GM12878 (cell line): ENCODE measurements at regions not wholly inside any gene's neighbourhood (a gene's known extent, or its start where the extent isn't known, plus 50 kb on each side); places are given as distances from the start of the nearest gene placed in this dataset.

ENCODE experiments used
- ATAC-seq: fragments of 200-7000 bp; cut with Tn5 transposase; 3 replicates; pipeline ENCODE4 v1.9.1; 2020; ENCODE audit warnings: mild to moderate bottlenecking, moderate library complexity
- BruUV-seq: library from RNA; stranded (reverse); fragments of 400-500 nt; replicated peaks from 2 replicates; lab custom pipeline; 2021; lab: Mats Ljungman, UMichigan
- CTCF ChIA-PET: fragments of 300-600 bp; sonication (Branson Sonifier 250); formaldehyde crosslinking; extraction: SDS; loops from one replicate; lab custom pipeline; 2021; ENCODE audit warnings: inconsistent platforms; lab: Yijun Ruan, JAX
- POLR2A ChIA-PET: fragments of 350-600 bp; formaldehyde crosslinking; extraction: SDS; loops from one replicate; lab custom pipeline; 2021; ENCODE audit warnings: inconsistent platforms; lab: Charles Lee
- RAD21 ChIA-PET: fragments of 300-600 bp; sonication (Branson Sonifier 250); formaldehyde crosslinking; loops from one replicate; lab custom pipeline; 2023; ENCODE audit warnings: antibody characterized with exemption; ENCODE audit not compliant: unreplicated experiment; lab: Charles Lee
- SMC1A ChIA-PET: fragments of 300-600 bp; sonication (Branson Sonifier 250); formaldehyde crosslinking; loops from one replicate; lab custom pipeline; 2023; ENCODE audit not compliant: unreplicated experiment, uncharacterized antibody; lab: Charles Lee
- DNase-seq: peaks from one replicate; pipeline ENCODE4 v3.0.0-alpha.2; 2011; ENCODE audit warnings: low read depth, low spot score
- FAIRE-seq: peaks from 3 replicates; lab custom pipeline; 2011; peaks lifted over from hg19 to GRCh38; lab: Jason Lieb, UNC
- H2AFZ ChIP-seq: 2 replicates; pipeline ENCODE4 v1.6.0; 2011; ENCODE audit warnings: low read depth, low read length, control low read depth; ENCODE audit not compliant: control insufficient read depth
- H3K27ac ChIP-seq: 2 replicates; pipeline ENCODE4 v1.5.1; 2011; ENCODE audit warnings: control low read depth; ENCODE audit not compliant: control insufficient read depth, insufficient read depth
- H3K27me3 ChIP-seq, 2 experiments: replicated peaks in 1 of 2; 2 replicates each; pipeline versions ENCODE4 v1.6.0 to v1.6.1; 2011; ENCODE audit warnings: low read length in 1 of 2; ENCODE audit not compliant: control insufficient read depth in 2 of 2, insufficient read depth in 2 of 2
- H3K36me3 ChIP-seq, 2 experiments: 2 replicates each; pipeline ENCODE4 v1.5.1; 2011; ENCODE audit warnings: low read length in 1 of 2; ENCODE audit not compliant: control insufficient read depth in 2 of 2, insufficient read depth in 2 of 2
- H3K4me1 ChIP-seq: 2 replicates; pipeline ENCODE4 v1.6.1; 2011; ENCODE audit warnings: mild to moderate bottlenecking, low read length, moderate library complexity, mixed read lengths; ENCODE audit not compliant: control insufficient read depth, insufficient read depth
- H3K4me2 ChIP-seq: 2 replicates; pipeline ENCODE4 v1.6.0; 2011; ENCODE audit warnings: control low read depth; ENCODE audit not compliant: control insufficient read depth, insufficient read depth
- H3K4me3 ChIP-seq: fragments of 200-600 bp; sonication (generic); 2 replicates; pipeline ENCODE4 v1.5.1; 2016
- H3K79me2 ChIP-seq: 2 replicates; pipeline ENCODE4 v1.6.0; 2011; ENCODE audit warnings: low read length; ENCODE audit not compliant: control insufficient read depth, insufficient read depth
- H3K9ac ChIP-seq: 2 replicates; pipeline ENCODE4 v1.8.0; 2011; ENCODE audit warnings: low read length, control low read depth, mixed read lengths; ENCODE audit not compliant: control insufficient read depth, insufficient read depth
- H3K9me3 ChIP-seq: replicated peaks from 3 replicates; pipeline ENCODE4 v1.5.1; 2011; ENCODE audit warnings: mild to moderate bottlenecking, low read length; ENCODE audit not compliant: control insufficient read depth, insufficient read depth
- H4K20me1 ChIP-seq: 2 replicates; pipeline ENCODE4 v1.6.0; 2011; ENCODE audit not compliant: control insufficient read depth, insufficient read depth
- BCLAF1 ChIP-seq: fragments of 450-650 bp; IDR thresholded peaks from 2 replicates; pipeline ENCODE4 v1.6.1; 2017; ENCODE audit warnings: antibody characterized with exemption, mild to moderate bottlenecking, moderate library complexity
- CREB1 ChIP-seq: IDR thresholded peaks from 2 replicates; pipeline ENCODE4 v1.6.1; 2012; ENCODE audit warnings: low read depth, mild to moderate bottlenecking, inconsistent platforms
- EED ChIP-seq: sonication (generic); IDR thresholded peaks from 2 replicates; pipeline ENCODE4 v1.6.1; 2016; ENCODE audit warnings: antibody characterized with exemption, low read depth
- IKZF2 ChIP-seq, 2 experiments: fragments of 450-650 bp; IDR thresholded peaks; 2 replicates each; pipeline ENCODE4 v1.6.1; 2017; ENCODE audit warnings: mild to moderate bottlenecking in 2 of 2, moderate library complexity in 2 of 2
- NBN ChIP-seq: fragments of 450-650 bp; IDR thresholded peaks from 2 replicates; pipeline ENCODE4 v1.6.1; 2016
- NKRF ChIP-seq: fragments of 450-650 bp; conservative IDR thresholded peaks from 2 replicates; pipeline ENCODE4 v1.6.1; 2017; ENCODE audit warnings: mild to moderate bottlenecking, moderate library complexity
- NR2C1 ChIP-seq: fragments of 450-650 bp; IDR thresholded peaks from 2 replicates; pipeline ENCODE4 v1.6.1; 2017; ENCODE audit warnings: antibody characterized with exemption, mild to moderate bottlenecking, moderate library complexity
- NR2C2 ChIP-seq: IDR thresholded peaks from 2 replicates; pipeline ENCODE4 v1.6.1; 2011; ENCODE audit warnings: borderline replicate concordance, low read depth; ENCODE audit not compliant: control insufficient read depth, insufficient read length
- PML ChIP-seq: IDR thresholded peaks from 2 replicates; pipeline ENCODE4 v1.6.1; 2012; ENCODE audit warnings: low read length, inconsistent platforms
- POU2F2 ChIP-seq: IDR thresholded peaks from 3 replicates; pipeline ENCODE4 v1.6.1; 2011; ENCODE audit warnings: low read depth, mild to moderate bottlenecking, low read length, borderline replicate concordance
- RAD51 ChIP-seq: fragments of 450-650 bp; IDR thresholded peaks from 2 replicates; pipeline ENCODE4 v1.6.1; 2016; ENCODE audit warnings: moderate library complexity, mild to moderate bottlenecking, inconsistent platforms
- SIN3A ChIP-seq: IDR thresholded peaks from 2 replicates; pipeline ENCODE4 v1.6.1; 2012; ENCODE audit warnings: low read depth, low read length, improper control_type of control experiment
- SMC3 ChIP-seq: IDR thresholded peaks from 2 replicates; pipeline ENCODE4 v1.6.1; 2011; ENCODE audit warnings: low read length, improper control_type of control experiment, borderline replicate concordance
- SUZ12 ChIP-seq: fragments of 200-600 bp; sonication (generic); IDR thresholded peaks from one replicate; pipeline ENCODE4 v1.6.1; 2018; ENCODE audit warnings: antibody characterized with exemption, mild to moderate bottlenecking; ENCODE audit not compliant: unreplicated experiment
- TBL1XR1 ChIP-seq: IDR thresholded peaks from 2 replicates; pipeline ENCODE4 v1.6.1; 2012; ENCODE audit warnings: low read depth, low read length, improper control_type of control experiment
- YY1 ChIP-seq: IDR thresholded peaks from 2 replicates; pipeline ENCODE4 v1.6.1; 2011; ENCODE audit warnings: low read depth, mild to moderate bottlenecking, low read length
- ZBTB4 ChIP-seq: fragments of 450-650 bp; formaldehyde crosslinking; IDR thresholded peaks from 2 replicates; pipeline ENCODE4 v1.4.0; 2022; ENCODE audit warnings: mild to moderate bottlenecking, moderate library complexity
- WGBS: methylation state at CpG from one replicate; pipeline ENCODE4 v1.1.6; 2016; ENCODE audit warnings: low lambda C conversion rate; ENCODE audit not compliant: insufficient replicate concordance, insufficient coverage; ENCODE audit errors: missing lambda C conversion rate; 5-methylcytosine and 5-hydroxymethylcytosine counted together
- in situ Hi-C: fragments of 300-500 bp; cut with MboI; formaldehyde crosslinking; loops from 9 replicates; pipeline ENCODE4 v1.14.3; 2018; ENCODE audit warnings: mixed read lengths
- intact Hi-C: fragments of 100-400 bp; cut with micrococcal nuclease; formaldehyde crosslinking; loops from one replicate; pipeline ENCODE4 v1.14.2; 2022; ENCODE audit not compliant: unreplicated experiment

- POLR2A ChIA-PET: no interaction called here
- no peaks in the 10 kb centered on the region for H3K9me3 ChIP-seq
- no peak overlapping the region for H2AFZ ChIP-seq
- no peak overlapping the region for H3K4me3 ChIP-seq
- FAIRE-seq (no peak), ATAC-seq (no peak), DNase-seq (no peak)
- H3K36me3 ChIP-seq: no peaks in the 10 kb centered on the region
- SMC1A ChIA-PET: interaction anchor here (1.6 kb wide), 1 partner anchor 12 kb away, joined by 3 read pairs; no protein-coding TSS in a partner anchor
- TF ChIP-seq POU2F2 (no peak), NR2C1 (no peak), ZBTB4 (CRISPR knock-in tag) (no peak), YY1 (no peak), TBL1XR1 (no peak), CREB1 (no peak), SUZ12 (no peak), NR2C2 (no peak), SMC3 (no peak), IKZF2 (IDR thresholded peaks at IDR 0.05) (no peak), NBN (no peak), EED (no peak), NKRF (no peak), RAD51 (no peak), SIN3A (no peak), BCLAF1 (no peak), PML (no peak)
- RAD21 ChIA-PET: no interaction called here
- 0% methylated on average over 1 of the region's 1 CpG for WGBS
- H3K4me2 ChIP-seq: no peak overlapping the region
- H3K79me2 ChIP-seq: no peaks in the 10 kb centered on the region
- CTCF ChIA-PET: interaction anchor here (0.6 kb wide), 1 partner anchor 776 kb away, joined by 3 read pairs; no protein-coding TSS in a partner anchor
- no peaks in the 10 kb centered on the region for H3K4me1 ChIP-seq
- in situ Hi-C loops: no loop called here
- intact Hi-C loops: loop anchor here (10.0 kb wide), 1 partner anchor 388 kb away; the partner anchor contains the start of gene TBC1D32
- H3K9ac ChIP-seq: no peak overlapping the region
- no peaks in the 10 kb centered on the region for H3K27me3 ChIP-seq
- H4K20me1 ChIP-seq: no peaks in the 10 kb centered on the region
- no peak overlapping the region for H3K27ac ChIP-seq
- BruUV-seq: no TSS peak
These were observed 387.2 kb downstream of the TBC1D32 start for GRCh38 chr6:120947111-120947510.
